MM.1S (cell line): ENCODE measurements at regions not wholly inside any gene's neighbourhood (a gene's known extent, or its start where the extent isn't known, plus 50 kb on each side); places are given as distances from the start of the nearest gene placed in this dataset.
"Not testable (repeated sequence)": the region's sequence is repeated elsewhere in the genome, so short reads cannot be mapped to it uniquely, and the experiment has no call there.

ENCODE experiments used
- EZH2 ChIP-seq: fragments of 300-600 bp; sonication (generic); optimal IDR thresholded peaks from 2 replicates; pipeline ENCODE3; 2017; ENCODE audit warnings: low read depth, mild to moderate bottlenecking, antibody characterized with exemption, low read length, mixed read lengths
- EZH2phosphoT487 ChIP-seq: fragments of 300-600 bp; sonication (generic); IDR thresholded peaks from 2 replicates; pipeline ENCODE4 v1.6.1; 2018; ENCODE audit warnings: antibody characterized with exemption, low read length
- TF ChIP-seq, protein P1 (sequence below): fragments of 300-600 bp; sonication (generic); IDR thresholded peaks from 2 replicates; pipeline ENCODE4 v1.5.1; 2016; ENCODE audit warnings: antibody characterized with exemption, low read length, mixed read lengths

DNA sequence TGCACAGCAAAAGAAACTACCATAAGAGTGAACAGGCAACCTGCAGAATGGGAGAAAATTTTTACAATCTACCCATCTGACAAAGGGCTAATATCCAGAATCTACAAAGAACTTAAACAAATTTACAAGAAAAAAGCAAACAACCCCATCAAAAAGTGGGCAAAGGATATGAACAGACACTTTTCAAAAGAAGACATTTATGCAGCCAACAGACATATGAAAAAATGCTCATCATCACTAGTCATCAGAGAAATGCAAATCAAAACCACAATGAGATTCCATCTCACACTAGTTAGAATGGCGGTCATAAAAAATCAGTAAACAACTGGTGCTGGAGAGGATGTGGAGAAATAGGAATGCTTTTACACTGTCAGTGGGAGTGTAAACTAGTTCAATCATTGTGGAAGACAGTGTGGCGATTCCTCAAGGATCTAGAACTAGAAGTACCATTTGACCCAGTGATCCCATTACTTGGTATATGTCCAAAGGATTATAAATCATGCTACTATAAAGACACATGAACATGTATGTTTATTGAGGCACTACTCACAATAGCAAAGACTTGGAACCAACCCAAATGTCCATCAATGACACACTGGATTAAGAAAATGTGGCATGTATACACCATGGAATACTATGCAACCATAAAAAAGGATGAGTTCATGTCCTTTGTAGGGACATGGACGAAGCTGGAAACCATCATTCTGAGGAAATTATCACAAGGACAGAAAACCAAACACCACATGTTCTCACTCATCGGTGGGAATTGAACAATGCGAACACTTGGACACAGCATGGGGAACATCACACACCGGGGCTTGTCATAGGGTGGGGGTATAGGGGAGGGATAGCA lies 53.9 kb upstream of the CCDC71L start:
- TF ChIP-seq, protein P1, sequence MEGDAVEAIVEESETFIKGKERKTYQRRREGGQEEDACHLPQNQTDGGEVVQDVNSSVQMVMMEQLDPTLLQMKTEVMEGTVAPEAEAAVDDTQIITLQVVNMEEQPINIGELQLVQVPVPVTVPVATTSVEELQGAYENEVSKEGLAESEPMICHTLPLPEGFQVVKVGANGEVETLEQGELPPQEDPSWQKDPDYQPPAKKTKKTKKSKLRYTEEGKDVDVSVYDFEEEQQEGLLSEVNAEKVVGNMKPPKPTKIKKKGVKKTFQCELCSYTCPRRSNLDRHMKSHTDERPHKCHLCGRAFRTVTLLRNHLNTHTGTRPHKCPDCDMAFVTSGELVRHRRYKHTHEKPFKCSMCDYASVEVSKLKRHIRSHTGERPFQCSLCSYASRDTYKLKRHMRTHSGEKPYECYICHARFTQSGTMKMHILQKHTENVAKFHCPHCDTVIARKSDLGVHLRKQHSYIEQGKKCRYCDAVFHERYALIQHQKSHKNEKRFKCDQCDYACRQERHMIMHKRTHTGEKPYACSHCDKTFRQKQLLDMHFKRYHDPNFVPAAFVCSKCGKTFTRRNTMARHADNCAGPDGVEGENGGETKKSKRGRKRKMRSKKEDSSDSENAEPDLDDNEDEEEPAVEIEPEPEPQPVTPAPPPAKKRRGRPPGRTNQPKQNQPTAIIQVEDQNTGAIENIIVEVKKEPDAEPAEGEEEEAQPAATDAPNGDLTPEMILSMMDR, result not testable (repeated sequence)
- TF ChIP-seq EZH2phosphoT487, EZH2: not testable (repeated sequence)
